Cardiac fibroblast (primary cell): ENCODE measurements at regions not wholly inside any gene's neighbourhood (a gene's known extent, or its start where the extent isn't known, plus 50 kb on each side); places are given as distances from the start of the nearest gene placed in this dataset.

Source experiments
- DNase-seq, 2 donors: peaks; one replicate each; pipeline versions ENCODE4 v3.0.0 to v3.0.0-alpha.2; 2010; ENCODE audit warnings: low read depth in 2 of 2
- H3K4me3 ChIP-seq, 2 donors: replicated peaks in 1 of 2; 1 replicate in 1 of 2; 2 replicates in 1 of 2; pipeline ENCODE4 v1.5.1; 2011; ENCODE audit warnings: low read depth in 2 of 2, low read length in 2 of 2, mild to moderate bottlenecking in 2 of 2, moderate library complexity in 1 of 2
- CTCF ChIP-seq: IDR thresholded peaks from one replicate; pipeline ENCODE4 v1.5.1; 2011; ENCODE audit warnings: low read depth, mild to moderate bottlenecking, low read length, inconsistent platforms

GRCh38 chr3:177606891-177607290, 409.6 kb upstream of the TBL1XR1 start:
- DNase-seq, result no peak
- H3K4me3 ChIP-seq, result no peak overlapping the region
- TF ChIP-seq CTCF, result no peak

- no peak overlapping the region for H3K4me3 ChIP-seq
Measured at GRCh38 chr3:177607589-177607988, 410.3 kb upstream of the TBL1XR1 start.

GRCh38 chr3:177608443-177608842, 411.2 kb upstream of the TBL1XR1 start:
- no peak overlapping the region for H3K4me3 ChIP-seq
- DNase-seq, result no peak
- TF ChIP-seq CTCF, result no peak

More at GRCh38 chr3:177607589-177607988, 410.3 kb upstream of the TBL1XR1 start:
- TF ChIP-seq CTCF, result no peak
- DNase-seq, result no peak

GRCh38 chr3:177609613-177610012, 412.3 kb upstream of the TBL1XR1 start:
- no peak for DNase-seq
- no peak for TF ChIP-seq CTCF
- no peak overlapping the region for H3K4me3 ChIP-seq

GRCh38 chr3:177610262-177610661, 413.0 kb upstream of the TBL1XR1 start:
- H3K4me3 ChIP-seq, result no peak overlapping the region
- TF ChIP-seq CTCF, result no peak
- DNase-seq, result no peak

- no peak for DNase-seq
- H3K4me3 ChIP-seq, result no peak overlapping the region
- no peak for TF ChIP-seq CTCF
Measured at GRCh38 chr3:177610686-177611633, 413.7 kb upstream of the TBL1XR1 start.
